HG02763 (cell line): ENCODE measurements at regions not wholly inside any gene's neighbourhood (a gene's known extent, or its start where the extent isn't known, plus 50 kb on each side); places are given as distances from the start of the nearest gene placed in this dataset.
A peak's percentile ranks its signal among the peaks of the same experiment; 100 is the strongest.
"Not testable (repeated sequence)": the region's sequence is repeated elsewhere in the genome, so short reads cannot be mapped to it uniquely, and the experiment has no call there.

Experiments
- ATAC-seq: cut with Tn5 transposase; IDR thresholded peaks from one replicate; pipeline ENCODE4 v1.9.1; 2021; ENCODE audit warnings: mild to moderate bottlenecking, moderate library complexity; ENCODE audit not compliant: unreplicated experiment

DNA sequence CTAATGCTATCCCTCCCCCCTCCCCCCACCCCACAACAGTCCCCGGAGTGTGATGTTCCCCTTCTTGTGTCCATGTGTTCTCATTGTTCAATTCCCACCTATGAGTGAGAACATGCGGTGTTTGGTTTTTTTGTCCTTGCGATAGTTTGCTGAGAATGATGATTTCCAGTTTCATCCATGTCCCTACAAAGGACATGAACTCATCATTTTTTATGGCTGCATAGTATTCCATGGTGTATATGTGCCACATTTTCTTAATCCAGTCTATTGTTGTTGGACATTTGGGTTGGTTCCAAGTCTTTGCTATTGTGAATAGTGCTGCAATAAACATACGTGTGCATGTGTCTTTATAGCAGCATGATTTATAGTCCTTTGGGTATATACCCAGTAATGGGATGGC lies 133.7 kb upstream of the ANK3 start:
- not testable (repeated sequence) for ATAC-seq

- no peak for ATAC-seq
Observed at GRCh38 chr10:60522617-60523016, 132.9 kb upstream of the ANK3 start.

DNA sequence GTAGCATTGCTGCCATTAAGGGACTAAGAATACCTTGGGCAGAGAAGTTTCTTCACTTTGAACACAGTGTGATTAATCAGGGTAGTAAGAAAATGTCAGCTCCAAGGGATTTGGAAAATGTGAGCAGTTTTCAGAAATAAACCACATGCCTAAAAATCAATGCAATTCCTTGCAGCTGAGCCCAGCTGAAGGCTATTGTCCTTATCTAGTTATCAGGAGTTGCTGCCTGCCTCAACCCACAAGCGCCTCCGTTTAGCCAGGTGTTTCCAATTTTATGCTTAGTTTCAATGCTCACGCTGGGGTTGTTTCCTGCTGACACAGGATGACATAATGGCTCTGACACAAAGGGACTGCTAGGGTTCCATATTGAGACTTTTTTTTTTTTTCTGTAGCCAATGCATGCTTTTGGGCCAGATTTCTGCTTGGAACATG lies 132.3 kb upstream of the ANK3 start:
- no peak for ATAC-seq

GRCh38 chr10:60518745-60519144 lies 129.1 kb upstream of the ANK3 start:
- no peak for ATAC-seq

DNA sequence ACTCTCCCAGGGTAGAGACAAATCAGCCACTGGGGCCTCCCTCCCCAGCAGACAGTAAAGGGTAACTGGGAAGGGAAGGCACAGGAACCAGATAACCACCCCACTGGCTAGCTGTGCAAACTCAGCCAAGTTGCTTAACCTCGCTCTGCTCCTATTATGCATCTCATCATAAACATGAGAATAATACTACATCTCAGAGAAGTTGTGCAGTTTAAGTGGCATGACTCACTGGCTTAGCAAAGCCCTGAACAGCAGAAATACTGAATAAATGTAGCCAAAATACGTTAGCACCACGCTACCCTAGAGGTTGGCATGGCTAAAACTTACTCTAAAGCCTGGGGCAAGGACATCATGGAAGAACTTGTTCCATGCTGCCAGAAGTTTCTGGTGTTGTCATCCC lies 128.1 kb upstream of the ANK3 start:
- no peak for ATAC-seq

- peak; percentile 54 for ATAC-seq
Observed at GRCh38 chr10:60513281-60513680, 123.6 kb upstream of the ANK3 start.

- no peak for ATAC-seq
Observed at GRCh38 chr10:60511477-60512229, 122.0 kb upstream of the ANK3 start.

- no peak for ATAC-seq
Observed at GRCh38 chr10:60508831-60509230, 119.2 kb upstream of the ANK3 start.

DNA sequence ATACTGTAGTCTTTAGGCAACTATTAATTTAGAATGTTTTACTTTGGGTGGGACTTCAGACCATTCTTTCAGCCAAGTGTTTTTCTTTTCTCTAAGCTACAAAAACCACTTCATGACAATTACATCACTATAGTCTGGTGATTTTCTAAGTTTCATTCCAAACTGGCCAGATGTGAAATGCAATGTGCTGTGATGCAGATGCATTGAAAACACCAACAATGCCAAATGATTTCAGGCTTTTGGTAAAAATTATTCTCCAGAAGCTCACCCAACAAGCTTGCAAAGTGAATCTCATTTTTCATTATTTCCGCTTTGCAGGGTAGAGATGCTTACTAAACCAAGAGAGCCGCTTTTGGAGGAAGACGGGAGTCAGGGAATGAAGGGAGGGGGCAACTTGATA lies 118.4 kb upstream of the ANK3 start:
- ATAC-seq = no peak

DNA sequence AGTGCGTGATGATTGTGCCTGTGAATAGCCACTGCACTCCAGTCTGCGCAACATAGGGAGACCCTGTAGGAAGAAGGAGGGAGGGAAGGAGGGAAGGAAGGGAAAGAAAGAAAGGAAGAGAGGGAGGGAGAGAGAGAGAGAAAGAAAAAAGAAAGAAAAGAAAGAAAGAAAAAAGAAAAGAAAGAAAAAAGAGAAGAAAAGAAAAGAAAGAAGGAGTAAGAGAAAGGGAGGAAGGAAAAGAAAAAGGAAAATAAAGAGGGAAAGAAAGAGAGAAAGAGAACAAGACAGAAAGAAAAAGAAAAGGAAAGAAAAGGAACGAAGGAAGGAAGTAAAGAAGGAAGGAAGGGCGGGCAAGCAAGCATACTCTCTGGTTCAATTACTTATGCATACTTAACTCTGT lies 112.9 kb upstream of the ANK3 start:
- ATAC-seq = no peak

- ATAC-seq = no peak
Observed at GRCh38 chr10:60498985-60499384, 109.3 kb upstream of the ANK3 start.

DNA sequence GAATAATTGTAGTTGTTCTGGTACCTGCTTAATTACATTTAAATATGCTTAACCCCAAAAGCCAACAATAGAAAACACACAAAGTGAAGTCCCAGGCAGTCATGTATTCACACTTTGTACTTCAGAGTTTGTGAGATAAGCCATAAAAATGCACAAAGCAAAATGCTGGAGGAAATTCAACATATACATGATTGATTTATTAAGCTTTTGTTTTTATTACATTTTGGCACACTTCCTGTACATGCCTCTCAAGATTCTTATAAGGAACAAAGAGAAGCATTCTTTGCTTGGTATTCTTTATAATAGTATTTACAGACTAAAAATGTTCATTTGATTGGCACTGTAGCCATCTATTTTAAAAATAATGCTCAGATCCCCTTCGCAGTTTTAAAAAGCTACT lies 107.7 kb upstream of the ANK3 start:
- ATAC-seq = no peak

- ATAC-seq = no peak
Observed at GRCh38 chr10:60496181-60496580, 106.5 kb upstream of the ANK3 start.

GRCh38 chr10:60495338-60496055 lies 105.8 kb upstream of the ANK3 start:
- ATAC-seq = no peak

DNA sequence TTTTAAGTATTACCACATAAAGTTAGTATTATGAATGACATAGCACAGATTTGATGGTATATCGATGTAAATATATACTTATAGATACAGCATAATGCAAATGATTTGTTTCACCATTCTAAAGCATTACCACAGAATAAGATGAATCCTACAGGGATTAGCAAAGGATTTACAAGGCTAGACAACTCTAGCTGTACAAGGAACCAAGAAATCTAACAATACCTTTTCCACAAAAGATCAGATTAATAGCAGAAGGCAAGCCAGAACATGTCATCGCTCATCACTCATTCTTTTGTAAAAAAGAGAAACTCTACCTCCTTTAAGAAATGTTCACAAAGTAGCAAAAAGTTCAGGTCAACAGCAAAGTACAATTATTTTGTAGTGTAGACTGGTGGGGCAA lies 105.1 kb upstream of the ANK3 start:
- no peak for ATAC-seq

- no peak for ATAC-seq
Observed at GRCh38 chr10:60491162-60491561, 101.5 kb upstream of the ANK3 start.

- ATAC-seq = no peak
Observed at GRCh38 chr10:60490013-60490412, 100.3 kb upstream of the ANK3 start.

DNA sequence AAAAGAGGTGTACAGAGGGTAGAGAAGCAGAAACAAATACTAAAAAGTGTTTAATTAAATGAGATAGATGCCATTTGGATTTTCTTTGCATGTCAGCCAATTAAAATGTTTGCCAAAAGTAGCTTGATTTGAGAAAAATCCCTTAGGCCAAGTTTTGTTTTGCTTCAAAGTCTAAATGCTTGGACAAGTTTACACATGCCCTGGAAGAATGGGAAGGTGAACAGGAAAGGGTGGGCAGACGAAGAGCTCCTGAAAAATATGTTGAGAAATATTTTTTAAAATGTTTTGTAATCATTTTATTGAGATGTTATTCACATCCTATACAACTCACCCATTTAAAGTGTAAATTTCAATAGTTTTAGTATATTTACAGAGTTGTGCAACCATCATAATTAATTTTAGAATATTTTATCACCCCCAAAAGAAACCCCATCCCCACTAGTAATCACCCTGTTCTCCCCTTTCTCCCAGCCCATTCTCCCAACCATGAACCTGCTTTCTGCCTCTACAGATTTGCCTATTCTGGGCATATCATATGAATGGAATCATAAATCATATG lies 98.5 kb upstream of the ANK3 start:
- no peak for ATAC-seq

GRCh38 chr10:60487543-60487942 lies 97.9 kb upstream of the ANK3 start:
- no peak for ATAC-seq

DNA sequence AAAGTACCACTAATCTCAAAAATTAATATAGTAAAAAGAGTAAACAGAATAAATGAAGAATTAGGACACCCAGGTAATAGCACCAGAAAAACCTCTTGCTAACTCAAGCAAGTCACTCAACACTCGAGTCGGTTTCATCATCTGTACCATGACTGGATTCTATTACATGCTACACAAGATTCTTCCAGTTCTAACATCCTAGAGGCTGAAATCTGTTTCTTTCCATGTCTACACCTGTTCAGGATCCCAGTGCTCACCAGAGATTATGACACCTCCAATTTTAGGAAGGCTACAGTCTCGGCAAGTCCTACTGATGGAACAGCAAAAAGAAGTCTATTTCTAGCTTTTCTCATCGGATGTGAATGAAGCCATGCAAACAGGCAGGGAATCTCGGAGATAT lies 95.3 kb upstream of the ANK3 start:
- ATAC-seq = no peak

- no peak for ATAC-seq
Observed at GRCh38 chr10:60480865-60481563, 91.3 kb upstream of the ANK3 start.
